ENCODE measurements at regions not wholly inside any gene's neighbourhood (a gene's known extent, or its start where the extent isn't known, plus 50 kb on each side); places are given as distances from the start of the nearest gene placed in this dataset.

GRCh38 chr13:84137292-84137691 lies 255.0 kb upstream of the SLITRK1 start:
- no peak overlapping the region for H3K18ac ChIP-seq (ENCODE audit: low read depth, low read length)
- DNase-seq (no peak), ATAC-seq (ENCODE audit: low read depth) (no peak)
- in situ Hi-C loops (cut with MboI; ENCODE audit: low sequenced_read_pairs) (no loop called here), intact Hi-C loops (cut with micrococcal nuclease) (no loop called here), dilution Hi-C loops (cut with HindIII; ENCODE audit: low sequenced_read_pairs, unreplicated experiment) (no loop called here)
- no peak overlapping the region for H3K27ac ChIP-seq (ENCODE audit: insufficient read depth, low read length)
- H3K4ac ChIP-seq (ENCODE audit: low read depth, low read length) = no peak overlapping the region
- no peak overlapping the region for H3K23ac ChIP-seq (ENCODE audit: low read depth, low read length)
- no peaks in the 10 kb centered on the region for H3K27me3 ChIP-seq (ENCODE audit: control insufficient read depth, insufficient read depth, low read length)
- H3K9me1 ChIP-seq (ENCODE audit: insufficient read depth, low read length) = no peaks in the 10 kb centered on the region
- TF ChIP-seq SMC3 (IDR thresholded peaks at IDR 0.05; ENCODE audit: low read depth, low read length) (no peak), FOS (IDR thresholded peaks at IDR 0.05; ENCODE audit: low read depth, low read length) (no peak), MAFK (IDR thresholded peaks at IDR 0.05; ENCODE audit: low read depth, low read length) (no peak), USF2 (IDR thresholded peaks at IDR 0.05; ENCODE audit: low read depth, low read length) (no peak), RFX5 (IDR thresholded peaks at IDR 0.05; ENCODE audit: low read depth, low read length) (no peak), NFE2L2 (IDR thresholded peaks at IDR 0.05; ENCODE audit: low read depth, low read length) (no peak), CEBPB (IDR thresholded peaks at IDR 0.05; ENCODE audit: low read depth, low read length) (no peak), CTCF (conservative IDR thresholded peaks at IDR 0.05; ENCODE audit: low read depth, low read length) (no peak)
- no peak overlapping the region for H2BK20ac ChIP-seq (ENCODE audit: low read depth, low read length)
- H3K4me2 ChIP-seq (ENCODE audit: low read depth, low read length) = peak overlapping the region; percentile 51; the same call in 1 of the 2 replicates
- H4K8ac ChIP-seq (ENCODE audit: low read depth in 2 of 2, low read length in 2 of 2) = no peak overlapping the region
- no peak overlapping the region for H3K9ac ChIP-seq (ENCODE audit: low read depth, low read length)
- H3K79me1 ChIP-seq (ENCODE audit: low read depth in 1 of 2, low read length in 2 of 2) = no peaks in the 10 kb centered on the region
- no peaks in the 10 kb centered on the region for H4K20me1 ChIP-seq (ENCODE audit: insufficient read depth, low read length)
- ChIA-PET POLR2A (ENCODE audit: unreplicated experiment) (no interaction called here), CTCF (no interaction called here)
- H3K14ac ChIP-seq (replicated peaks; ENCODE audit: low read depth, low read length) = no peak overlapping the region
- no peak overlapping the region for H2AFZ ChIP-seq (replicated peaks; ENCODE audit: low read length, poor library complexity)
- no peaks in the 10 kb centered on the region for H3K4me1 ChIP-seq (ENCODE audit: control insufficient read depth, insufficient read depth, low read length)
- H2BK5ac ChIP-seq (ENCODE audit: low read depth, low read length, poor library complexity, severe bottlenecking) = no peak overlapping the region
- no peak overlapping the region for H2AK5ac ChIP-seq (ENCODE audit: low read depth, low read length)
- no peak overlapping the region for H3K56ac ChIP-seq (ENCODE audit: extremely low read depth, insufficient read depth, low read length)
- no peak overlapping the region for H4K5ac ChIP-seq (ENCODE audit: low read depth, low read length)
- H3K36me3 ChIP-seq (ENCODE audit: control insufficient read depth, insufficient read depth, low read length) = no peaks in the 10 kb centered on the region
- no CpG with 5 or more reads among the region's 2 CpGs for WGBS, 2 experiments (ENCODE audit: extremely low coverage in 2 of 2, insufficient read length in 1 of 2)
- H2AK9ac ChIP-seq (replicated peaks; ENCODE audit: low read depth, low read length, poor library complexity) = no peak overlapping the region
- no peak overlapping the region for H2BK15ac ChIP-seq (ENCODE audit: low read depth, low read length)
- H2BK120ac ChIP-seq (ENCODE audit: low read depth, low read length) = no peak overlapping the region
- no TSS peak for BruUV-seq (replicated peaks)
- H4K91ac ChIP-seq (ENCODE audit: insufficient read depth, low read depth, low read length) = no peak overlapping the region
- H3K9me3 ChIP-seq (ENCODE audit: control insufficient read depth, insufficient read depth, low read length) = no peaks in the 10 kb centered on the region
- H3K4me3 ChIP-seq (ENCODE audit: insufficient read depth, low read depth, low read length) = no peak overlapping the region

All from IMR-90 (cell line).